ENCODE measurements at regions not wholly inside any gene's neighbourhood (a gene's known extent, or its start where the extent isn't known, plus 50 kb on each side); places are given as distances from the start of the nearest gene placed in this dataset.

DNA sequence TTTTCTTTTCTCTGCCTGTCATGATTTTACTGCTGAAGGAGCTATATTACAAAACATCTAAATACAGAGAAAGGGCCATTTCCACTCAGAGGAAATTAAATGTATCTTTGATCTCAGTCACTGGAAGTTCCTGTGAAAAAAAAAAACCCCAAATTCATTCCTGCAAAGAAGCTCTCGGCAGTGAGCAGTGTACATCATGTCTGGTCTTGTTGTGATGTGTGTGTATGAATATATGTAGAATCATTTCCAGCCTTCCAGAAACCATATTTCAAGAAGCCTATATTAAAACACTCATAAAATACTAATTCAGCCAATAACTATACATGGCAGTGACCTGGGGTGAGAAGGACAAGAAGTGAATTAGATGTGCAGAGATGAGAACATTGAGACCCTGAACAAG, 393.2 kb upstream of the TENM4 start:
- DNase-seq (ENCODE audit: extremely low spot score) = no peak
- ChIA-PET CTCF (no interaction called here), POLR2A (no interaction called here)
- TF ChIP-seq, protein P1, sequence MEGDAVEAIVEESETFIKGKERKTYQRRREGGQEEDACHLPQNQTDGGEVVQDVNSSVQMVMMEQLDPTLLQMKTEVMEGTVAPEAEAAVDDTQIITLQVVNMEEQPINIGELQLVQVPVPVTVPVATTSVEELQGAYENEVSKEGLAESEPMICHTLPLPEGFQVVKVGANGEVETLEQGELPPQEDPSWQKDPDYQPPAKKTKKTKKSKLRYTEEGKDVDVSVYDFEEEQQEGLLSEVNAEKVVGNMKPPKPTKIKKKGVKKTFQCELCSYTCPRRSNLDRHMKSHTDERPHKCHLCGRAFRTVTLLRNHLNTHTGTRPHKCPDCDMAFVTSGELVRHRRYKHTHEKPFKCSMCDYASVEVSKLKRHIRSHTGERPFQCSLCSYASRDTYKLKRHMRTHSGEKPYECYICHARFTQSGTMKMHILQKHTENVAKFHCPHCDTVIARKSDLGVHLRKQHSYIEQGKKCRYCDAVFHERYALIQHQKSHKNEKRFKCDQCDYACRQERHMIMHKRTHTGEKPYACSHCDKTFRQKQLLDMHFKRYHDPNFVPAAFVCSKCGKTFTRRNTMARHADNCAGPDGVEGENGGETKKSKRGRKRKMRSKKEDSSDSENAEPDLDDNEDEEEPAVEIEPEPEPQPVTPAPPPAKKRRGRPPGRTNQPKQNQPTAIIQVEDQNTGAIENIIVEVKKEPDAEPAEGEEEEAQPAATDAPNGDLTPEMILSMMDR (IDR thresholded peaks at IDR 0.05; ENCODE audit: control extremely low read depth, extremely low read depth, low read depth, missing control alignments) = no peak

DNA sequence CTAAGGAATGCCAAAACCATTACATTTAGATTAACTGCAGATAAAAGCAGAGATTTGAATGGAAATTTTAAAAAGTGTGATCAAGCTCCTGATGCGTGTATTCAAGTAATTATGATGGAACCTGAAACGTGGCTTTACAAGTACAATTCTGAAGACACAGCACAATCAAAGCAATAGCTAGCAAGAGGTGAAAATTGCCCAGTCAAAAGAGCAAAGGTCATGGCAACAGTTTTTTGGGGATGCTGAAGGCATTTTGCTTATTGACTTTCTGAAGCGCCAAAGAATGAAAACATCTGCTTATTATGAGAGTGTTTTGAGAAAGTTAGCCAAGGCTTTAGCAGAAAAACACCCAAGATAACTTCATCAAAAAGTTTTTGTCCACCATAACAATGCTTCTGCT, 389.6 kb upstream of the TENM4 start:
- DNase-seq (ENCODE audit: extremely low spot score) = no peak
- POLR2A ChIA-PET = no interaction called here
- CTCF ChIA-PET = no interaction called here
- TF ChIP-seq, protein P1 (IDR thresholded peaks at IDR 0.05; ENCODE audit: control extremely low read depth, extremely low read depth, low read depth, missing control alignments) = no peak

DNA sequence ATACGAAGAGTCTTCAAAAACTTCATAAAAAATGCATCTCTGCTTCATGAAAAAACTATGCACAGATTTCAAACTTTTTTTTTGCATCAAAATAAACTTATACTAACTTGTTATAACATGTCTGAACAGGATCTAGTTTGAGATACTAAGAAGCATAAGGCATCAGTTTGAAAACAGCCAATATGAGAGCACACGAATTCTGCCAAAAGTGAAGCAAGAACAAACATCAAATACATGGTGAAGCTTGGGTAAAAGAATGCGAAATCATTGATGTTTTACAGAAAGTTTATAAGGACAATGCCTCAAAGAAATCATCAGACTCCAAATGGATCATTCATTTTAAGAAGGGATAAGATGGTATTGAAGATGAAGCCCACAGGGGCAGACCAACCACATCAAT, 389.1 kb upstream of the TENM4 start:
- DNase-seq (ENCODE audit: extremely low spot score) = no peak
- CTCF ChIA-PET = no interaction called here
- POLR2A ChIA-PET = no interaction called here
- TF ChIP-seq, protein P1 (IDR thresholded peaks at IDR 0.05; ENCODE audit: control extremely low read depth, extremely low read depth, low read depth, missing control alignments) = no peak

DNA sequence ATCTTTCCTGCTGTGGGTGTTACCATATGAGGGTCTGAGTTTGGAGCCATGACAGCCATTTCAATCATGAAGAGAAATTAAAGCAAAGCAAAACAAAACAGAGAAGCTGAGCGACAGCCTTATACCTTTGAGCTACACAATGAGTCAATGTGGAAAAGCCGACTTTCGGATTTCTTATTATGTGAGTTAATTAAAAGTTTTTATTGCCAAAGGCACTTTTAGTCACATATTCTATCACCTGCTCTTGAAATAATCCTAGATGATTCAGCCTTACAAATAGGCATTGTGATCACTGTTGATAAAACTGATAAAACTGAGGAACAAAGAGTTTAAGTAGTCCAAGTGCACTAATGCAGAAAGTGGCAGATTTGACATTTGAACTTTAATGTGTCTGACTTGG, 381.9 kb upstream of the TENM4 start:
- ChIA-PET CTCF (interaction anchor here (0.9 kb wide), 1 partner anchor 21 kb away, joined by 3 read pairs; no protein-coding TSS in a partner anchor), POLR2A (no interaction called here)
- TF ChIP-seq, protein P1 (IDR thresholded peaks at IDR 0.05; ENCODE audit: control extremely low read depth, extremely low read depth, low read depth, missing control alignments) = no peak
- DNase-seq (ENCODE audit: extremely low spot score) = no peak

DNA sequence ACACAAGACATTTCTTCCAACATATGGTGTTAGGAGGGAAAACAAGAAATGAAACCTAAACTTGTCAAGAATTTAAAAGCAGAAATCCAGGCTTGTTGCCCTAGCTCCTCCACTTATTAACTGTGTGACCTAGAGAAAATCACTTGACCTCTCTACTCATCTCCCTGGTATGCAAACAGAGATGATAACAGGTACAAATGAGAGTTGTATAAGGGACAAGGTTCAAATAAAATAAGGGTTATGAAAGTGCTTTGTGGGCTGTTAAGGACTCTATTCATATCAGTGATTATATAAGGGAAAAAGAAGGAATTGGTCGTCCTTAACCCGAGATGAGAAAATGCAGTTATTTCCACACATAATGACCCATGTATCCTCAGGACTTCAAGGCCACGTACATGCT, 372.7 kb upstream of the TENM4 start:
- no peak for DNase-seq (ENCODE audit: extremely low spot score)
- TF ChIP-seq, protein P1 (IDR thresholded peaks at IDR 0.05; ENCODE audit: control extremely low read depth, extremely low read depth, low read depth, missing control alignments) = no peak
- POLR2A ChIA-PET = no interaction called here
- CTCF ChIA-PET = interaction anchor here (1.6 kb wide), 1 partner anchor 13 kb away, joined by 5 read pairs; no protein-coding TSS in a partner anchor

DNA sequence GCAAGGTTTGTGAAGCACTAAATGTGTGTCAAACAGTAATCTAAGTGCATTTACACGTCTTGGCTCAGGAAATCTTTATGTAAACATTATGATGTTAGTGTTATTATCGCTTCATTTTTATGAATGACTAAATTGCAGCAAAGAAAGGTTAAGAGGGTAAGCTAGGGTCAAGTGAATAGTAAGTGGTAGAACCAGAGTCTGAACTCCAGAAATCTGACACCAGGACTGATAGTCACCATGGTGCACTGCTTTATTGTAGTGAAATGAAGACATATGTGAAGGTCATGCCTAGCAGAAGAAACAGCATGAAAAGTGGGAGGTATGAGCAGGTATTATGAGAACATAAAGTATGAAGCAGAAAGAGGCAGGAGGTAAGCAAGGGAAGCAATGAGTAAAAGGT, 368.7 kb upstream of the TENM4 start:
- TF ChIP-seq, protein P1 (IDR thresholded peaks at IDR 0.05; ENCODE audit: control extremely low read depth, extremely low read depth, low read depth, missing control alignments) = no peak
- CTCF ChIA-PET = no interaction called here

DNA sequence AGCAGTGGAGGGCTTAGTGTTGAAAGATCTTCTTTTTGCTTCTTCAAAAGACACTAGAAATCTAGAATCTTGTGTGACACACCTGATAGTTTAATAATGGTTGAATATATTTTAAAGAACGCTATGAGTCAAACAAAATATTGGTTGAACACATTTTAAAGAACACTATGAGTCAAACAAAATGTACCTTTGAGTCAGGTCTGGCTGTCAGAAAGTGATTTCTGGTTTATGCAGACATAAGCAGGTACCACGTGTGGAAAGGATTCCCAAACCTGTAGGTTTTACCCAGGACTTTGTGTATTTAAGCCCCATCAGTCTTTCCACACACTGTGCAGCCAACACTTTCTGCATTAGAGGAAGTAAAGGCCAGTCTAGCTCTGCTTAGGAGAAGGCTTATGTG, 366.7 kb upstream of the TENM4 start:
- CTCF ChIA-PET = interaction anchor here (1.6 kb wide), 1 partner anchor 12 kb away, joined by 5 read pairs; no protein-coding TSS in a partner anchor
- POLR2A ChIA-PET = no interaction called here
- DNase-seq (ENCODE audit: extremely low spot score) = no peak
- TF ChIP-seq, protein P1 (IDR thresholded peaks at IDR 0.05; ENCODE audit: control extremely low read depth, extremely low read depth, low read depth, missing control alignments) = no peak

More for the DNA sequence above, 368.7 kb upstream of the TENM4 start:
- POLR2A ChIA-PET = no interaction called here
- DNase-seq (ENCODE audit: extremely low spot score) = no peak
